H1 (cell line): ENCODE measurements at regions not wholly inside any gene's neighbourhood (a gene's known extent, or its start where the extent isn't known, plus 50 kb on each side); places are given as distances from the start of the nearest gene placed in this dataset.

Experiments used
- EP300 ChIP-seq, 2 experiments: IDR thresholded peaks; 1 replicate in 1 of 2; 2 replicates in 1 of 2; pipeline ENCODE4 v1.6.1; 2011 to 2012; ENCODE audit warnings: low read depth in 2 of 2, low read length in 2 of 2, mild to moderate bottlenecking in 2 of 2, borderline replicate concordance in 1 of 2, inconsistent platforms in 1 of 2, moderate library complexity in 1 of 2
- JUN ChIP-seq: IDR thresholded peaks from 2 replicates; pipeline ENCODE4 v1.6.1; 2011; ENCODE audit warnings: low read depth, mild to moderate bottlenecking, improper control_type of control experiment, low read length
- MAFK ChIP-seq: IDR thresholded peaks from 2 replicates; pipeline ENCODE4 v1.6.1; 2012; ENCODE audit warnings: low read depth, mild to moderate bottlenecking, improper control_type of control experiment, low read length
- SRF ChIP-seq: IDR thresholded peaks from 2 replicates; pipeline ENCODE4 v1.6.1; 2011; ENCODE audit warnings: mild to moderate bottlenecking, low read depth, low read length, moderate library complexity
- TF ChIP-seq, protein P1 (sequence below), 3 experiments: IDR thresholded peaks; 1 replicate in 2 of 3; 2 replicates in 1 of 3; pipeline versions ENCODE4 v1.5.1 to v1.6.1; 2011; ENCODE audit warnings: low read length in 3 of 3, mild to moderate bottlenecking in 3 of 3, inconsistent platforms in 2 of 3, low read depth in 1 of 3, moderate library complexity in 1 of 3; ENCODE audit not compliant: insufficient read depth in 1 of 3; ENCODE audit errors: control extremely low read depth in 1 of 3
- TF ChIP-seq, protein P2 (sequence below): IDR thresholded peaks from 2 replicates; pipeline ENCODE4 v1.6.1; 2011; ENCODE audit warnings: low read length, improper control_type of control experiment

DNA sequence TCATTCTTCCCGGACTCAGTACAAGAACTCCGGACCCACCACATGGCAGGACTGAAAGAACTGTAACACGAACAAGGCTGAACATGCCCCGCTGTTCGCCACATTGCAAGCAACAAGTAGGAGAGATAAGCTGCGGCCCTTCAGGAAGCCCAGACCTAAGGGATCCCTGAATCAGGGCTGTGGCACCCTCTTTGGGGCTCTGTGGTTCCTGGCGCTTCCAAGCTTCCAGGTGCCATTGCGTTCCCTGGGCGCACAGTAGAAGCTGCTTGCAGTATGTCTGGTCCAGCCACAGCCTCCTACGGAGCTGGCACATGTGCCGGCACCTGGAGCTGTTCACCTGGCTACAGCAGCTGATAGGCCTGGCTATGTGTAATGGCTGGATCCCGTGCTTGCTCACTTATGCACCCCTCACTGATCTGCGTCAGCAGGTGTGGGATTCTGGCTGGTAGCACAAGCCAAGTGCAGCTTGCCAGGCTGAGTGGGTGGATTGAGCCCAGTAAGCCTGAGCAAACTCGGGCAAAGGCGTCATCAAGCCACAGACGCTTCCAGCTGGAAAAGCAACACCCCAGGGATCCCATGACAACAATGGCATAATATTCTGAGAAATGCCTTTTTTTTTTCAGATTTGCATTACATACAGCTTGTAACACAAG is 748.6 kb upstream of the GBE1 start (continued):
- TF ChIP-seq, protein P1, sequence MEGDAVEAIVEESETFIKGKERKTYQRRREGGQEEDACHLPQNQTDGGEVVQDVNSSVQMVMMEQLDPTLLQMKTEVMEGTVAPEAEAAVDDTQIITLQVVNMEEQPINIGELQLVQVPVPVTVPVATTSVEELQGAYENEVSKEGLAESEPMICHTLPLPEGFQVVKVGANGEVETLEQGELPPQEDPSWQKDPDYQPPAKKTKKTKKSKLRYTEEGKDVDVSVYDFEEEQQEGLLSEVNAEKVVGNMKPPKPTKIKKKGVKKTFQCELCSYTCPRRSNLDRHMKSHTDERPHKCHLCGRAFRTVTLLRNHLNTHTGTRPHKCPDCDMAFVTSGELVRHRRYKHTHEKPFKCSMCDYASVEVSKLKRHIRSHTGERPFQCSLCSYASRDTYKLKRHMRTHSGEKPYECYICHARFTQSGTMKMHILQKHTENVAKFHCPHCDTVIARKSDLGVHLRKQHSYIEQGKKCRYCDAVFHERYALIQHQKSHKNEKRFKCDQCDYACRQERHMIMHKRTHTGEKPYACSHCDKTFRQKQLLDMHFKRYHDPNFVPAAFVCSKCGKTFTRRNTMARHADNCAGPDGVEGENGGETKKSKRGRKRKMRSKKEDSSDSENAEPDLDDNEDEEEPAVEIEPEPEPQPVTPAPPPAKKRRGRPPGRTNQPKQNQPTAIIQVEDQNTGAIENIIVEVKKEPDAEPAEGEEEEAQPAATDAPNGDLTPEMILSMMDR (IDR thresholded peaks at IDR 0.05; ENCODE audit: control extremely low read depth in 1 of 3, insufficient read depth in 1 of 3, low read depth in 1 of 3, low read length in 3 of 3), result no peak
- TF ChIP-seq JUN (no peak), SRF (no peak), MAFK (no peak), EP300 (IDR thresholded peaks at IDR 0.05; ENCODE audit: borderline replicate concordance in 1 of 2, low read depth in 2 of 2, low read length in 2 of 2) (no peak)
- TF ChIP-seq, protein P2, sequence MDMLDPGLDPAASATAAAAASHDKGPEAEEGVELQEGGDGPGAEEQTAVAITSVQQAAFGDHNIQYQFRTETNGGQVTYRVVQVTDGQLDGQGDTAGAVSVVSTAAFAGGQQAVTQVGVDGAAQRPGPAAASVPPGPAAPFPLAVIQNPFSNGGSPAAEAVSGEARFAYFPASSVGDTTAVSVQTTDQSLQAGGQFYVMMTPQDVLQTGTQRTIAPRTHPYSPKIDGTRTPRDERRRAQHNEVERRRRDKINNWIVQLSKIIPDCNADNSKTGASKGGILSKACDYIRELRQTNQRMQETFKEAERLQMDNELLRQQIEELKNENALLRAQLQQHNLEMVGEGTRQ, result no peak
- TF ChIP-seq, all 59 proteins: peak for 0
